Stomach (tissue), 4 donors: ENCODE measurements at regions not wholly inside any gene's neighbourhood (a gene's known extent, or its start where the extent isn't known, plus 50 kb on each side); places are given as distances from the start of the nearest gene placed in this dataset.

Experiments used
- CTCF ChIP-seq, 7 experiments: fragments of 450-650 bp in 4 of 7; fragments of 200-600 bp in 3 of 7; sonication (generic) in 3 of 7; IDR thresholded peaks; one replicate each; pipeline ENCODE4 v1.5.1; 2016 to 2019; ENCODE audit warnings: antibody characterized with exemption in 7 of 7, control low read depth in 2 of 7, mild to moderate bottlenecking in 1 of 7
- POLR2A ChIP-seq, 4 donors: fragments of 450-650 bp; IDR thresholded peaks; one replicate each; pipeline ENCODE4 v1.6.1; 2016; ENCODE audit warnings: antibody characterized with exemption in 4 of 4, control low read depth in 2 of 4, mild to moderate bottlenecking in 1 of 4, moderate library complexity in 1 of 4
- POLR2AphosphoS5 ChIP-seq, 3 donors: sonication (generic); formaldehyde crosslinking; IDR thresholded peaks; one replicate each; pipeline ENCODE4 v1.6.1; 2016; ENCODE audit warnings: antibody characterized with exemption in 3 of 3

DNA sequence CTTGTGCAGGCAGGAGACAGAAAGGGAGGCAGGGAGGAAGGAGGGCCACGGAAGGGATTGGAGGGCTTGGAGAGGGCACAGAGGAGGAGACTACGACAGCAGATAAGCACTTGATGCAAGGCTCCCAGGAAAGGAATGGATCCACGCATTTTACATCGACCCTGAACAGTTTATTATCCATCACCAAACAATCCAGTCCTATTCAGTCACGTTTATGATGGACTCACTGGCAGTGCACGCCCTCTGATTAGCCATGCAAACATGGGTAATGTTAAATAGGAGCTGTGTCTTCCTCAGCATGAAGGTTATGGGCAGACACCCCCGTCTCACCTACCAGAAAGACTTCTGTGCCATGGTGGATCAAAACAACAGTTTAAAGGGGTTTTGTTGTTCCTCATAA, 80.2 kb upstream of the SNRK start:
- TF ChIP-seq CTCF (IDR thresholded peaks at IDR 0.05) (no peak), POLR2AphosphoS5 (IDR thresholded peaks at IDR 0.05) (no peak), POLR2A (IDR thresholded peaks at IDR 0.05) (no peak)
